ENCODE measurements at regions not wholly inside any gene's neighbourhood (a gene's known extent, or its start where the extent isn't known, plus 50 kb on each side); places are given as distances from the start of the nearest gene placed in this dataset.

GRCh38 chrX:120736989-120737388 lies 107.1 kb upstream of the C1GALT1C1 start:
- H3K9me2 ChIP-seq: no peaks in the 10 kb centered on the region
- H3K36me3 ChIP-seq (replicated peaks in 1 of 2; ENCODE audit: control insufficient read depth in 1 of 2, insufficient read depth in 2 of 2, low read length in 1 of 2): no peaks in the 10 kb centered on the region
- no peaks in the 10 kb centered on the region for H3K27me3 ChIP-seq (ENCODE audit: insufficient read depth)
- peak overlapping the region in 1 of 2 experiments; percentile 97; a peak in 2 of 4 replicates for H3K27ac ChIP-seq (ENCODE audit: low read depth in 2 of 2, low read length in 1 of 2)
- H4K20me1 ChIP-seq (ENCODE audit: insufficient read depth): no peaks in the 10 kb centered on the region
- no peak overlapping the region for H2AFZ ChIP-seq (ENCODE audit: low read depth)
- H3K4me3 ChIP-seq (ENCODE audit: low read depth in 2 of 2, low read length in 1 of 2): no peak overlapping the region
- H3K79me2 ChIP-seq (ENCODE audit: insufficient read depth): no peaks in the 10 kb centered on the region
- H3K4me2 ChIP-seq: no peak overlapping the region
- no peaks in the 10 kb centered on the region for H3K9me3 ChIP-seq
- WGBS (ENCODE audit: low lambda C conversion rate): 24% methylated on average over 1 of the region's 1 CpG
- CTCF ChIA-PET: no interaction called here
- peaks cover 8% of the 10 kb centered on the region for H3F3A ChIP-seq (replicated peaks; ENCODE audit: insufficient read depth)
- H3K4me1 ChIP-seq (ENCODE audit: control insufficient read depth in 1 of 2, insufficient read depth in 2 of 2, low read depth in 1 of 2, low read length in 1 of 2): peaks cover 0 to 8% of the 10 kb centered on the region in 2 experiments; a peak in 1 of 4 replicates
- peak overlapping the region; percentile 12; the same call in 1 of the 2 replicates for H3K9ac ChIP-seq
- no peak for DNase-seq
- POLR2A ChIA-PET: no interaction called here
- TF ChIP-seq, protein P1, sequence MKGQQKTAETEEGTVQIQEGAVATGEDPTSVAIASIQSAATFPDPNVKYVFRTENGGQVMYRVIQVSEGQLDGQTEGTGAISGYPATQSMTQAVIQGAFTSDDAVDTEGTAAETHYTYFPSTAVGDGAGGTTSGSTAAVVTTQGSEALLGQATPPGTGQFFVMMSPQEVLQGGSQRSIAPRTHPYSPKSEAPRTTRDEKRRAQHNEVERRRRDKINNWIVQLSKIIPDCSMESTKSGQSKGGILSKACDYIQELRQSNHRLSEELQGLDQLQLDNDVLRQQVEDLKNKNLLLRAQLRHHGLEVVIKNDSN (IDR thresholded peaks at IDR 0.05; ENCODE audit: borderline replicate concordance, low read depth): no peak
- TF ChIP-seq EP300 (IDR thresholded peaks at IDR 0.05; ENCODE audit: borderline replicate concordance in 1 of 2, low read depth in 1 of 2, low read length in 1 of 2) (peak in 1 of 2 experiments; percentile 34; a peak in 1 of 4 replicates), TCF12 (IDR thresholded peaks at IDR 0.05) (0 out of 2 replicates have a peak, but pooled peaks have one; percentile 12), FOSL2 (IDR thresholded peaks at IDR 0.05; ENCODE audit: borderline replicate concordance, low read depth) (peak; percentile 31; the same call in 1 of the 2 replicates), MXI1 (IDR thresholded peaks at IDR 0.05; ENCODE audit: low read depth, low read length) (no peak), JUND (IDR thresholded peaks at IDR 0.05) (peak; percentile 24; the same call in 1 of the 2 replicates), RXRA (IDR thresholded peaks at IDR 0.05; ENCODE audit: borderline replicate concordance, low read depth) (peak; percentile 67; the same call in 1 of the 2 replicates)

- no peaks in the 10 kb centered on the region for H3K36me3 ChIP-seq (replicated peaks in 1 of 2; ENCODE audit: control insufficient read depth in 1 of 2, insufficient read depth in 2 of 2, low read length in 1 of 2)
- ChIA-PET POLR2A (no interaction called here), CTCF (no interaction called here)
- no peak overlapping the region for H3K4me3 ChIP-seq (ENCODE audit: low read depth in 2 of 2, low read length in 1 of 2)
- 57% methylated on average over 2 of the region's 2 CpGs for WGBS (ENCODE audit: low lambda C conversion rate)
- H4K20me1 ChIP-seq (ENCODE audit: insufficient read depth): no peaks in the 10 kb centered on the region
- peaks cover 0 to 8% of the 10 kb centered on the region in 2 experiments; a peak in 1 of 4 replicates for H3K4me1 ChIP-seq (ENCODE audit: control insufficient read depth in 1 of 2, insufficient read depth in 2 of 2, low read depth in 1 of 2, low read length in 1 of 2)
- no peak for DNase-seq
- peak overlapping the region; percentile 63 for H3K9ac ChIP-seq
- no peaks in the 10 kb centered on the region for H3K9me2 ChIP-seq
- H3K27ac ChIP-seq (ENCODE audit: low read depth in 2 of 2, low read length in 1 of 2): peak overlapping the region in 1 of 2 experiments; percentile 97; a peak in 2 of 4 replicates
- TF ChIP-seq, protein P2, sequence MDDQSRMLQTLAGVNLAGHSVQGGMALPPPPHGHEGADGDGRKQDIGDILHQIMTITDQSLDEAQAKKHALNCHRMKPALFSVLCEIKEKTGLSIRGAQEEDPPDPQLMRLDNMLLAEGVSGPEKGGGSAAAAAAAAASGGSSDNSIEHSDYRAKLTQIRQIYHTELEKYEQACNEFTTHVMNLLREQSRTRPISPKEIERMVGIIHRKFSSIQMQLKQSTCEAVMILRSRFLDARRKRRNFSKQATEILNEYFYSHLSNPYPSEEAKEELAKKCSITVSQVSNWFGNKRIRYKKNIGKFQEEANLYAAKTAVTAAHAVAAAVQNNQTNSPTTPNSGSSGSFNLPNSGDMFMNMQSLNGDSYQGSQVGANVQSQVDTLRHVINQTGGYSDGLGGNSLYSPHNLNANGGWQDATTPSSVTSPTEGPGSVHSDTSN (IDR thresholded peaks at IDR 0.05): no peak
- TF ChIP-seq TAF1 (IDR thresholded peaks at IDR 0.05; ENCODE audit: borderline replicate concordance, low read depth, low read length): no peak
- no peak for TF ChIP-seq NFIC (IDR thresholded peaks at IDR 0.05; ENCODE audit: borderline replicate concordance)
- no peak for TF ChIP-seq EZH2phosphoT487 (IDR thresholded peaks at IDR 0.05; ENCODE audit: borderline replicate concordance, low read depth)
- no peak for TF ChIP-seq NRF1 (IDR thresholded peaks at IDR 0.05; ENCODE audit: low read depth, low read length)
- TF ChIP-seq, protein P3, sequence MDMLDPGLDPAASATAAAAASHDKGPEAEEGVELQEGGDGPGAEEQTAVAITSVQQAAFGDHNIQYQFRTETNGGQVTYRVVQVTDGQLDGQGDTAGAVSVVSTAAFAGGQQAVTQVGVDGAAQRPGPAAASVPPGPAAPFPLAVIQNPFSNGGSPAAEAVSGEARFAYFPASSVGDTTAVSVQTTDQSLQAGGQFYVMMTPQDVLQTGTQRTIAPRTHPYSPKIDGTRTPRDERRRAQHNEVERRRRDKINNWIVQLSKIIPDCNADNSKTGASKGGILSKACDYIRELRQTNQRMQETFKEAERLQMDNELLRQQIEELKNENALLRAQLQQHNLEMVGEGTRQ (IDR thresholded peaks at IDR 0.05; ENCODE audit: borderline replicate concordance, low read depth, low read length): no peak
- TF ChIP-seq, protein P1 (IDR thresholded peaks at IDR 0.05; ENCODE audit: borderline replicate concordance, low read depth): no peak
- TF ChIP-seq CHD2 (IDR thresholded peaks at IDR 0.05; ENCODE audit: low read length, partially characterized antibody): no peak
- TF ChIP-seq SIN3A (IDR thresholded peaks at IDR 0.05; ENCODE audit: borderline replicate concordance, low read depth, low read length): no peak
- no peak for TF ChIP-seq RAD21 (IDR thresholded peaks at IDR 0.05; ENCODE audit: low read length)
- TF ChIP-seq FOSL2 (IDR thresholded peaks at IDR 0.05; ENCODE audit: borderline replicate concordance, low read depth): no peak
- no peak for TF ChIP-seq MXI1 (IDR thresholded peaks at IDR 0.05; ENCODE audit: low read depth, low read length)
- no peak for TF ChIP-seq FOXM1 (IDR thresholded peaks at IDR 0.05; ENCODE audit: low read depth)
- TF ChIP-seq ELF1 (IDR thresholded peaks at IDR 0.05): no peak
- no peak for TF ChIP-seq POLR2AphosphoS5 (IDR thresholded peaks at IDR 0.05; ENCODE audit: low read depth, low read length)
- no peak for TF ChIP-seq EP300 (IDR thresholded peaks at IDR 0.05; ENCODE audit: borderline replicate concordance in 1 of 2, low read depth in 1 of 2, low read length in 1 of 2)
- TF ChIP-seq CTCF (IDR thresholded peaks at IDR 0.05): no peak
- no peaks in the 10 kb centered on the region for H3K79me2 ChIP-seq (ENCODE audit: insufficient read depth)
- H3K27me3 ChIP-seq (ENCODE audit: insufficient read depth): no peaks in the 10 kb centered on the region
- H2AFZ ChIP-seq (ENCODE audit: low read depth): no peak overlapping the region
- peaks cover 8% of the 10 kb centered on the region for H3F3A ChIP-seq (replicated peaks; ENCODE audit: insufficient read depth)
- no peaks in the 10 kb centered on the region for H3K9me3 ChIP-seq
- H3K4me2 ChIP-seq: peak overlapping the region; percentile 46; the same call in 1 of the 2 replicates
Measured at GRCh38 chrX:120735966-120736365, 106.1 kb upstream of the C1GALT1C1 start.
